HG02588 (cell line): ENCODE measurements at regions not wholly inside any gene's neighbourhood (a gene's known extent, or its start where the extent isn't known, plus 50 kb on each side); places are given as distances from the start of the nearest gene placed in this dataset.

Experiments used
- ATAC-seq: cut with Tn5 transposase; IDR thresholded peaks from one replicate; pipeline ENCODE4 v1.9.1; 2021; ENCODE audit warnings: mild to moderate bottlenecking, moderate library complexity; ENCODE audit not compliant: unreplicated experiment

- no peak for ATAC-seq
Observed at GRCh38 chr9:107948086-107948485, 458.5 kb upstream of the KLF4 start.

DNA sequence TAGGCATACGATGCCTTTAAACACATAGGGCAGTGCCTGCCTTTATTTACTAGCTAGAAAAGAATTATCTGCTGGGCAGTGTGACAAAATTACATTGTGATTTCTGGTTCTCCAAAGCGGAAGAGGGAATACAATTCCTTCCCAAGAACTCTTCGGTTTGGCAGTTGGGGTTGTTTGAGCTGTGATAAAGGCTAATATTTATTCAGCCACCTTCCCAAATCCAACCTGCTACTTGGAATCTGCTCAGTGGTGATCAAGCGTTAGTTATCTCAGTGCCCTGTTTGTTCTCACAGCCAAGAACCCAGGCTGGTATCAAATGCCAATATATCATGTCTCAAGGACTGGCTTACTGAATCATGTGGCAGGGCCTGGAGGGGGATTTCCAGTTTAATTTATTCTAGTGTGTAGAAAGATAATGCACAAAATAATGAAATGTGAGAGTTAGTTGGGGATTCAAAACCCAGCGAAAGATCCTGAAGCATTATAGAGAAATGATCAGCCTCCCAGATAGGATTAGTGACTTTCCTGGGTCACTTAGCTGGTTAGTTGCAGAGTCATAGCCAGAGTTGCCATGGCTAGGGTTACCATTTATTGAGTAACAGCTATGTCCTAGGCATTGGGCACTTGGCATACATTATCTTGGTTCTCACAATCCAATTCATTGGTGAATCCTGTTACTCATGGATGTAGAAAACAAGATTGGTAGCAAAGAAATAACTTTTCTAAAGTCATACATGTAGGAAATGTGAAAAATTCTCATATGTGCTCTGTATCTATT is 457.0 kb upstream of the KLF4 start:
- ATAC-seq: no peak

DNA sequence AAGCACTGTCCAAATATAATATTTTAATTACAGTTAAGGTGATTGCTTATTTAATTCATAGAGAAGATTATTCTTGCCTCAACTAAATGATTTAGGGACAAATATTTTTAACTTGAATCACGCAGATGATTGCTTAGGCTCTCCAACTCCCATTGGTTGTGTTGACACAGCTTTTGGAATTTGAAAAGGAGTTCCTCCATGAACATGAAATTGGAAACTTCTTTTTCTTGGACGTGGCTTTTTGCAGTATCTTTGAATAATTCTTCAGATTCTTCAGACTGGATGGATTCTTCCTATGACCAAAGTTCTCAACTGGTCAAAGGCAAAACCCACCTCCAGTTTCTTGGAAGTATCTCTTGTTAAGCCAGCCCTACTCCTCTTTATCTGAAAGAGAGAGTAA is 456.4 kb upstream of the KLF4 start:
- no peak for ATAC-seq

- no peak for ATAC-seq
Observed at GRCh38 chr9:107945493-107945892, 455.9 kb upstream of the KLF4 start.

DNA sequence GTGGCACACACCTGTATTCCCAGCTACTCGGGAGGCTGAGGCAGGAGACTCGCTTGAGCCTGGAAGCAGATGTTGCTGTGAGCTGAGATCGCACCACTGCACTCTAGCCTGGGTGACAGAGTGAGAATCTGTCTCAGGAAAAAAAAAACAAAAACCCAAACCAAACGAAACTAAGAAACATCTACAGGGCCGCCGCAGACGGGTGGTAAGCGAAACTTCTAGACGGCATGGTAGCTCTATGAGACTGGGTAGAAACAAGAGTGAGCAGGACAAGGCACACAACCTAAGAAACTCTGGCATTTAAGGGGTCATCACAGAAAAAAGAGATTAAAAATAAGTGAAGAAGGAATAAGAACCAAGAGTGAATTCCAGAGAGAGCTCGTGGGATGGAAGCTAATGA is 454.8 kb upstream of the KLF4 start:
- no peak for ATAC-seq

DNA sequence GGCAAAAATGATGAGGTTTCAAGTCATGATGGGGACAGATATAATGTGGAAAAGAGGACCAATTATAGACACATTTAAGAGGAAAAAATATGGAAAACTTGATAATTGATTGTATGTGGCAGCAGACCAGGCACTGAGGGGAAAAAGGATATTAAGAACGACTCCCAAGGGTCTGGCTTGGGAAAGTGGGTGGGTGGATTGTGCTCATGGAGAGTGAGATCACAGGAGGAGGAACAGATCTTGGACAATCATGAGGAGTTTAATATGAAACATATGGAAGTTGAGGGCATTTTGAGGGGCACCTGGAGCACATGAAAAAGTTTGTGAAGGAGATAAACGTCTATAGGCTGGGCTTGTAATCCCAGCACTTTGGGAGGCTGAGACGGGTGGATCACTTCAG is 454.3 kb upstream of the KLF4 start:
- no peak for ATAC-seq

GRCh38 chr9:107942856-107943255 is 453.3 kb upstream of the KLF4 start:
- ATAC-seq: no peak

DNA sequence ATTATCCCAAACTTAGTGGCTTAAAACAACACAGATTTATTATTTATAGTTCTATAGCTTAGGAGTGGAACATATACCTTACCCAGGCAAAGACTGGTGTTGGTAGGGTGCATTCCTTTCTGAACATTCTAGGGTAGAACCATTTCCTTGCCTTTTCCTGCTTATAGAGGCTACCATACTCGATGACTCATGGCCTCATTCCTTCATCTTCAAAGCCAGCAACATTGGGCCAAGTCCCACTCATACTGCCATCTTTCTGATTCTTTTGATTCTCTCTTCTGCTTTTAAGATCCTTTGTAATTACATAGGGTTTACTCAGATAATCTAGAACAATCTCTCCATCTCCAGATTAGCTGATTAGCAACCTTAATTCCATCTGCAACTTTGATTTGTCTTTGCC is 452.7 kb upstream of the KLF4 start:
- no peak for ATAC-seq

GRCh38 chr9:107940616-107941595 is 451.3 kb upstream of the KLF4 start:
- no peak for ATAC-seq

DNA sequence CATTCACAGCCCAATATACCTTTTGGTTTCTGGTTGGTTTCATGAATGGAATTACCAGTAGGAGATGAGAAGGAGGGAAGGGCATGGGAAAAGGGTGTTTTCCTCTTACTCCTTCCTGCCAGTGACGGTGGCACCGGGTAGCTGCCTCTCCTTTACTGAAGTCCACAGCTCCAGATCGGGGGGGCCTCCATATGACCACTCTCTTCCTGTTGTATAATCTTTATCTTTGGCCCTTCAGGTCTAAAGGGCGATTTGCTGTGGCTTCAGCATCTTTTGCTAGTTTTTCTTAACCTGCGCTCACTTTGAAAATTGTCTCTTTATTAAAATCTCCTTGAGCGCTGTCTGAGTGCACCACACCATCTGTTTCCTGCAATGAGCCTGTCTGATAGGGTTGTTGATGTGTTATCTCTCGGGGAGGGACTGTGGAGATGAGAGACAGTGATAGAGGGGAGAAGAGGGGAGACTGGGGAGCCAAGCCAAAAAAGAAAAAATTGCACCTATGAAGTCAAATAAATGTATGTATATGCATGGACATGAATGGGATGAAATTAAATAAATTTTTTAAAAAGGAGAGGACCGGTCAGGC is 449.3 kb upstream of the KLF4 start:
- no peak for ATAC-seq

DNA sequence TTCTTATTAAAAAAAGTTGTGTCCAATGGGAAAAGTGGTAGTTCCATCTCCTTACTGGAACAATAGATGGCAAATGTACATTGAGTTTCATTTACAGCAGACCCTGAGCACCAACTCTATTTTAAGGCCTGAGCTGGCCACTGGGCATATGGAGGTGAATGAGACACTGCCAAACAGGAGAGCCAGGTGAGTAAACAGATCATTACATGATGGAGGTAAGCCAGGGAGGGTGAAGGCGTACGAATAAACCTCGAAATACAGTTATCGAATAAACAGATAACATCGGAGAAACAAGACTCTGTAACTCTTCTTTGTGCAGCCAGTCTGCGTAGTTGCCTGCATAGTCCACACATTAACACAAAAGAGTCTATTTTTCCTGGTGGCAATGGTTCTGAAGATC is 446.4 kb upstream of the KLF4 start:
- no peak for ATAC-seq

GRCh38 chr9:107933516-107933915 is 443.9 kb upstream of the KLF4 start:
- no peak for ATAC-seq

GRCh38 chr9:107933097-107933496 is 443.5 kb upstream of the KLF4 start:
- no peak for ATAC-seq

GRCh38 chr9:107932601-107933000 is 443.0 kb upstream of the KLF4 start:
- ATAC-seq: no peak

DNA sequence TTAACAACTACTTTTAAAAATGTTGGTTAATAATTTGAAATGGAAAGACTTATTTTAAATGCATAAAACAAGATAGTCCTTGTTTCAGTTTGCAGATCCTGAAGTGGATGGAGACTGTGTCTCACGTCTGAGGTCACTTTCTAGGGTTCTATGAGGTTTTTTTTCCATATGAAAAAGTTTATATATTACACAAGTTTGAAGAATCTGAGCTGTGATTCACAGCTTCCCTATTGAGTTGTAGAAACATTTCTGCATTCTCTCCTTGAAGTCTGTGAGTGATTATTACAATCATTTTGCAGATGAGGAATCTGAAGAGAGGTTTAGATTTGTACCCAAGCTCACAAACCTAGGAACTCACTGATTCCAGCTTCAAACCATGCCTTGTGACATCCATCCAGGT is 442.5 kb upstream of the KLF4 start:
- ATAC-seq: no peak

- ATAC-seq: no peak
Observed at GRCh38 chr9:107931071-107931715, 441.6 kb upstream of the KLF4 start.

- ATAC-seq: no peak
Observed at GRCh38 chr9:107929443-107929842, 439.9 kb upstream of the KLF4 start.

GRCh38 chr9:107928701-107929371 is 439.3 kb upstream of the KLF4 start:
- ATAC-seq: no peak

- ATAC-seq: no peak
Observed at GRCh38 chr9:107927276-107927675, 437.7 kb upstream of the KLF4 start.

DNA sequence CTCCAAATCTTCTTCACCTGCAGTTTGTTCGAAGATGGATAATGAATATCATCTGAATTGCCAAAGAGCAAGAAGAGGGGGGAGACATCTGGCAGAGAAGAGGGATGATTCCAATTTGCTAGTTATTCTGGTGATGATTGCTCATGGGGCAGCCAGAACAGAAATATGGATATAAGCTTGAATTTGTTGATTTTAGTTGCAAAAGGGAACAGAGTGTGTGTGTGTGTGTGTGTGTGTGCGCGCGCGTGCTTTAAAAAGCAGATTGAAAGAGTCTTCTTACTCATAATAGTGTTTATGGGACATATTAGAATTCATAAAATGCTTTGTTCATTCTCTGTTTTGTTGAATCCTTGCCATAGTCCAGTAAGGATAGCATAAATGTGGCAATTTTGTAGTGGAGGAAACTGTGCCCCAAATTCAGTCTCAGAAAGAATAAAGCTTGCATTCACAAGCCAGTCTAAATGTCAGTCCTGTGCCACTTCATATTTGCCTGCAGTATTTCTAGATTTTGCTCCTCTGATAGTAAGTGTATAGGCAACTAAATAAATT is 436.3 kb upstream of the KLF4 start:
- ATAC-seq: no peak
